HG03558 (cell line): ENCODE measurements at regions not wholly inside any gene's neighbourhood (a gene's known extent, or its start where the extent isn't known, plus 50 kb on each side); places are given as distances from the start of the nearest gene placed in this dataset.
"Not testable (repeated sequence)": the region's sequence is repeated elsewhere in the genome, so short reads cannot be mapped to it uniquely, and the experiment has no call there.

Experiments used
- ATAC-seq: cut with Tn5 transposase; IDR thresholded peaks from one replicate; pipeline ENCODE4 v1.9.1; 2021; ENCODE audit warnings: moderate number of reproducible peaks; ENCODE audit not compliant: unreplicated experiment; ENCODE audit errors: extremely low read depth

- no peak for ATAC-seq
Measured at GRCh38 chr1:220420726-220421125, 107.2 kb upstream of the MARK1 start.

GRCh38 chr1:220412382-220412781 is 115.6 kb upstream of the MARK1 start:
- ATAC-seq = not testable (repeated sequence)

GRCh38 chr1:220410611-220411010 is 117.3 kb upstream of the MARK1 start:
- ATAC-seq = no peak

- ATAC-seq = no peak
Measured at GRCh38 chr1:220409771-220410595, 118.0 kb upstream of the MARK1 start.

- no peak for ATAC-seq
Measured at GRCh38 chr1:220407191-220407590, 120.7 kb upstream of the MARK1 start.

- ATAC-seq = no peak
Measured at GRCh38 chr1:220398238-220398637, 126.0 kb upstream of the RAB3GAP2 start.

- no peak for ATAC-seq
Measured at GRCh38 chr1:220391491-220391890, 119.2 kb upstream of the RAB3GAP2 start.

- no peak for ATAC-seq
Measured at GRCh38 chr1:220389634-220390033, 117.4 kb upstream of the RAB3GAP2 start.

GRCh38 chr1:220386494-220387195 is 114.4 kb upstream of the RAB3GAP2 start:
- no peak for ATAC-seq

- ATAC-seq = no peak
Measured at GRCh38 chr1:220385158-220385557, 112.9 kb upstream of the RAB3GAP2 start.

GRCh38 chr1:220382994-220383393 is 110.7 kb upstream of the RAB3GAP2 start:
- no peak for ATAC-seq

GRCh38 chr1:220380885-220381284 is 108.6 kb upstream of the RAB3GAP2 start:
- ATAC-seq = no peak

GRCh38 chr1:220378571-220379302 is 106.5 kb upstream of the RAB3GAP2 start:
- ATAC-seq = no peak

- ATAC-seq = no peak
Measured at GRCh38 chr1:220375715-220376114, 103.5 kb upstream of the RAB3GAP2 start.

- ATAC-seq = no peak
Measured at GRCh38 chr1:220374449-220374848, 102.2 kb upstream of the RAB3GAP2 start.

GRCh38 chr1:220372451-220372850 is 100.2 kb upstream of the RAB3GAP2 start:
- no peak for ATAC-seq

- no peak for ATAC-seq
Measured at GRCh38 chr1:220371324-220371723, 99.1 kb upstream of the RAB3GAP2 start.

GRCh38 chr1:220370041-220370700 is 97.9 kb upstream of the RAB3GAP2 start:
- no peak for ATAC-seq

- ATAC-seq = no peak
Measured at GRCh38 chr1:220369511-220369910, 97.3 kb upstream of the RAB3GAP2 start.
